GM12801 (cell line): ENCODE measurements at regions not wholly inside any gene's neighbourhood (a gene's known extent, or its start where the extent isn't known, plus 50 kb on each side); places are given as distances from the start of the nearest gene placed in this dataset.

Source experiments
- TF ChIP-seq, protein P1 (sequence below): IDR thresholded peaks from one replicate; pipeline ENCODE4 v1.5.1; 2011; ENCODE audit warnings: control low read depth; ENCODE audit not compliant: insufficient read length; ENCODE audit errors: extremely low read depth

DNA sequence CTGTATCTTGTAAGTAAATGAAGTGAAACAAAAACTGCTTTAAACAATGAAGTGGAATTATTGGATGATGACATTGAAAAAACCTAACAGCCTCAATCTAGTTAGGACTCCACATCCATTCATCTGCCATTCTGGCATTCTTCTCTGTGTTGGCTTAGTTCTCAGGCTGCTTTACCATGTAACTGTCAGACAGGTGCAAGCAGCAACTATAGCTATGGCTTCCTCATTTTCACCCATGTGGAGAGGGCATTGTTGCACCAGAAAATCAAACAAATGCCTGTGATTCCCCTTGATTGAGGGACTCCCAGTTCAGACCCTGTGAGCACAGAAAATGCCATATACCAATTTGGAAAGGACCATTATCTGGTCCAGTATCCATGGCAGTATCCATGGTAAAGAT is 129.5 kb upstream of the NYAP2 start:
- TF ChIP-seq, protein P1, sequence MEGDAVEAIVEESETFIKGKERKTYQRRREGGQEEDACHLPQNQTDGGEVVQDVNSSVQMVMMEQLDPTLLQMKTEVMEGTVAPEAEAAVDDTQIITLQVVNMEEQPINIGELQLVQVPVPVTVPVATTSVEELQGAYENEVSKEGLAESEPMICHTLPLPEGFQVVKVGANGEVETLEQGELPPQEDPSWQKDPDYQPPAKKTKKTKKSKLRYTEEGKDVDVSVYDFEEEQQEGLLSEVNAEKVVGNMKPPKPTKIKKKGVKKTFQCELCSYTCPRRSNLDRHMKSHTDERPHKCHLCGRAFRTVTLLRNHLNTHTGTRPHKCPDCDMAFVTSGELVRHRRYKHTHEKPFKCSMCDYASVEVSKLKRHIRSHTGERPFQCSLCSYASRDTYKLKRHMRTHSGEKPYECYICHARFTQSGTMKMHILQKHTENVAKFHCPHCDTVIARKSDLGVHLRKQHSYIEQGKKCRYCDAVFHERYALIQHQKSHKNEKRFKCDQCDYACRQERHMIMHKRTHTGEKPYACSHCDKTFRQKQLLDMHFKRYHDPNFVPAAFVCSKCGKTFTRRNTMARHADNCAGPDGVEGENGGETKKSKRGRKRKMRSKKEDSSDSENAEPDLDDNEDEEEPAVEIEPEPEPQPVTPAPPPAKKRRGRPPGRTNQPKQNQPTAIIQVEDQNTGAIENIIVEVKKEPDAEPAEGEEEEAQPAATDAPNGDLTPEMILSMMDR = no peak

DNA sequence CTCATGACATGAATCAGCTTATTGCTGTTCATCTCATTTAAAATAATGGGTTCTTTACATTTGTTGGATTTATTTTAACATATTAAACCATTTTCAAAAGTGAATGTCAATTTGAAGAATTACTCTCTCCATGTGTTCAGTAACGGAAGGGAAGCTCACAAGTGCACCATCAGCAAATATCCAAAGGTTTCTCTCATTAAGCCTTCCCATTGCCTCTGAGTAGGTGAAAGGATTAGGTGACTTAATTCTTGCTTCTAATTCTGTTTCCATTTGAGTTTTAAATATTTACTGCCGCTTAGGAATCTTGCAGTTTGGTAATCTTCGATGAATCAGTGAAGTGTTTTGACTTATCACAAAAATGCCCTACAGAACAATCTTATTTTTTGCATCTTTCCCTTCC is 145.1 kb upstream of the NYAP2 start:
- TF ChIP-seq, protein P1 = no peak

DNA sequence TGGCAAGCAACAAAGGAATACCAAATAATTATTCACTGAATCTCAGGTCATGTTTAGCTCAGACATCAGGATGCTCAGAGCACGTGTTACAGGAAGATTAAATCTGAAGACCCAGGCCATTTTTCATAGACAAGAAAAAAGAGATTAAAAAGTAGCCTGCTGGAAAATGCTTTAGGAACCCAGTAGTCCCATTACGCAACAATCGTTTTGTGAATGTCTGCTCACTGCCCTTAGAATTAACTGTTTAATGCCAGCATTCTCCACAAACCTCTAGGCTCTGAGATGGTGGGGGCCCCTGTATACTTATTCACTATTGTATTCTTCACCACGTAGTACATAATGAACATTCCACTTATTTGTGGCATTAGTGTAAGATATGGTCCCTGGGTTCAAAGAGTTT is 154.6 kb upstream of the NYAP2 start:
- TF ChIP-seq, protein P1 = no peak

DNA sequence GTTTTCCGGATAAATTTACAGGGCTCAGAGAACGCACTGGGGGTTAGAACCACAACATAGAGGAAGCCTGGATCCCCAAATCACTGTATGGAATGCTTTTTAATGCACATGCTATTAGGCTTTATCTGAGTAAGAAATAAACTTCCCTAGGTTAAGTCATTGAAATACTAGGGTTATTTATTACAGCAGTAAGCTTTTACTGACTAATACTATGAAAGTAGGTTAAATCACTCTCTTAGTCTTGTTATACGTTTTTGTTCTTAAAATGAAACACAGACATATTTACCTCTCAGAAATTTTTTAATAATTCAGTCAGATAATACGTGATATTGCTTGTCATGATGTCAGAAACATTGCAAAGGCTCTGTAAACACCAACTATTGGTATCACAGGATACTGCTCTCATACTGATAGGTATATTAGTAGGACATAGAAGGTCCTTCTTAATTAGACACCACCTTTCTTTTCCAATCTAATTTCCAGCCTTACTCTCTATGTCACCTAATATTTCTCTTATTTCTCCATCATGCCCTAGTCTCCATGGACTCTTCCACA is 162.7 kb upstream of the NYAP2 start:
- TF ChIP-seq, protein P1 = no peak

DNA sequence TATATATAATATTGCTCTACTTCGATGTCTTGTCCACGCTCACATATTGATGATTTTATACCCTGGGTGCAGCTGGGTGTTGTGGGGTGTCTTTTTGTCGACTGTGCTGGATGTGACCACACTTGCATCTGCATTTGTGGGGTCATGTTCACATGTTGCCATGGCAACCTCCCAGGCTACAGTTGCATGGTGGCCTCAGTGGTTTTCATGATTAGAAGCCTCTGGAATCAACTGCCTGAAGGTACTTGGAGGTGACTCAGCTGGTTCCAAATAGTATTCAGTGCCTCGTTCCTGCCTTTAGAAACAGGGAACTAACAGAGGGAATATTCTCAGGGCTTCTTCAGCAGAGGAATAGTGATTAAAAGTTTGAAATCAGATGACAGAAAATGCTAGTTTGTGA is 166.3 kb upstream of the NYAP2 start:
- TF ChIP-seq, protein P1 = no peak

DNA sequence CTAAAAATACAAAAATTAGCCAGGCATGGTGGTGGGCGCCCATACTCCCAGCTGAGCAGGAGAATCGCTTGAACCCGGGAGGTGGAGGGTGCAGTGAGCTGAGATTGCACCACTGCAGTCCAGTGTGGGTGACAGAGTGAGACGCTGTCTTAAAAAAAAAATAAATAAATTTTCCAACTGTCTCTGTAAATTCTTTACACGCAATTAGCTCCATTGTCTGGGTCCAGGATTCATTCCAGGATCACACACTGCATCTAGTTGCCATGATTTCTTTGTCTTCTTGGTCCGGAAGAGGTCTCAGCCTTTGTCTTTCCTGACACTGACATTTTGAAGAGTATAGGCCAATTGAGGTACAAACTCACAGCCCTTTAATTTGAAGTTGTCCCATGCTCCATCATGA is 167.6 kb upstream of the NYAP2 start:
- TF ChIP-seq, protein P1 = no peak

DNA sequence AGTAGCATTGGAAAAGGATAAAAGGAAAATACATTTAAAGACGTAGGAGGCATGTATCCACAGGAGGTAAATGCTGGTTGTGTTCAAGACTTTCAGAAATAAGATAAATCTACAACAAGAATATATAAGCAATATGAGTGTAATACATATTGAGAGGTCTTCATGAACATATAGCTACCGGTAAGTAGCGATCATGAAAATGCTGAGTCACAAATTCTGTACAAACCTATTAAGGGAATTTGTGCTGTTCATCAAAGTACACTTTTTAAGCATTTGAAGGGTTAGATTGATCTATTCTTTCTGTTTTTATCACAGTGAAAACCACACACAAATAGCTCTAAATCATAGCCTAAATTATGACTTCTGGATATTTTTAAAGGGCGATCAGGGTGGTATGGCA is 173.1 kb upstream of the NYAP2 start:
- TF ChIP-seq, protein P1 = no peak

DNA sequence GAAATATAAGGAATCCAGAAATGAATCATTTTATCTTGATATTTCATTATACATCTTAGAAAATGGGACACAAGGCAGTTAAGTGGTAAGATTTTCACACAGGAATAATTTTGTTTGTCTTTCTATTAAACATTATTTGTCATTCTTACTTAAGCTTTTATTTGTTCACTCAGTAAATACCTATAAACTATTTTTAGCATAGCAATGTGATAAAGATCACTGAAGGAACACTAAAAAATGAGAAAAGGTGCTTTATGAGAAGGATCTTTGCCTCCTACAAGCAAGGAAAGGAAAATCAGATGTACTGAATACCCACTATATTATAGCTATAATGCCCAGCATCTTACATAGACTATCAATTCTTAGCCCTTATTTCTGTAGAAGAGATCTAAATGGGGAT is 176.2 kb upstream of the NYAP2 start:
- TF ChIP-seq, protein P1 = no peak
